DND-41 (cell line): ENCODE measurements at regions not wholly inside any gene's neighbourhood (a gene's known extent, or its start where the extent isn't known, plus 50 kb on each side); places are given as distances from the start of the nearest gene placed in this dataset.

Source experiments
- EZH2 ChIP-seq: IDR thresholded peaks from 3 replicates; pipeline ENCODE4 v1.6.1; 2012; ENCODE audit warnings: borderline replicate concordance, low read depth, mild to moderate bottlenecking, moderate library complexity, low read length, inconsistent platforms; ENCODE audit not compliant: severe bottlenecking
- TF ChIP-seq, protein P1 (sequence below): IDR thresholded peaks from 2 replicates; pipeline ENCODE4 v1.5.1; 2012; ENCODE audit warnings: borderline replicate concordance, low read length, moderate library complexity, mild to moderate bottlenecking; ENCODE audit not compliant: poor library complexity, severe bottlenecking; ENCODE audit errors: extremely low read depth

DNA sequence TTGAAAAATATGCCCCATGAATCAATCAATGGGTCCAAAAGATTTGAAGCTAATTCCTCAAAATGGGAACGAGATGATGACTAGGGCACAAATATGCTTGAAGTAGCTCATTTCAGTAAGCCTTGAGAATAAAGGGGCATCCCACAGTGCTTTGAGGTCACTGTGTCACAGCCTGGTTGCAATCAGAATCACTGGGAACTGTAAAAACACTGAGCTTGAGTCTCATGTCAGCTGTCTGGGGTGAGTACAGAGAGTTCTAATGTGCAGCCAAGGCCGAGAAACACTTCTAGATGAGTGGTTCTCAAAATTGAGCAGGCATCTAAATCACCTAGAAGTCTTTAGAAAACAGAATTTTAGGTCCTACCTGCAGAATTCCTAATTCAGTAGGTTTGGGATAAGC is 120.5 kb upstream of the EGFL6 start:
- TF ChIP-seq, protein P1, sequence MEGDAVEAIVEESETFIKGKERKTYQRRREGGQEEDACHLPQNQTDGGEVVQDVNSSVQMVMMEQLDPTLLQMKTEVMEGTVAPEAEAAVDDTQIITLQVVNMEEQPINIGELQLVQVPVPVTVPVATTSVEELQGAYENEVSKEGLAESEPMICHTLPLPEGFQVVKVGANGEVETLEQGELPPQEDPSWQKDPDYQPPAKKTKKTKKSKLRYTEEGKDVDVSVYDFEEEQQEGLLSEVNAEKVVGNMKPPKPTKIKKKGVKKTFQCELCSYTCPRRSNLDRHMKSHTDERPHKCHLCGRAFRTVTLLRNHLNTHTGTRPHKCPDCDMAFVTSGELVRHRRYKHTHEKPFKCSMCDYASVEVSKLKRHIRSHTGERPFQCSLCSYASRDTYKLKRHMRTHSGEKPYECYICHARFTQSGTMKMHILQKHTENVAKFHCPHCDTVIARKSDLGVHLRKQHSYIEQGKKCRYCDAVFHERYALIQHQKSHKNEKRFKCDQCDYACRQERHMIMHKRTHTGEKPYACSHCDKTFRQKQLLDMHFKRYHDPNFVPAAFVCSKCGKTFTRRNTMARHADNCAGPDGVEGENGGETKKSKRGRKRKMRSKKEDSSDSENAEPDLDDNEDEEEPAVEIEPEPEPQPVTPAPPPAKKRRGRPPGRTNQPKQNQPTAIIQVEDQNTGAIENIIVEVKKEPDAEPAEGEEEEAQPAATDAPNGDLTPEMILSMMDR = no peak
- TF ChIP-seq EZH2 = no peak
